Mesenchymal stem cell (in vitro differentiated cells and primary cell): ENCODE measurements at regions not wholly inside any gene's neighbourhood (a gene's known extent, or its start where the extent isn't known, plus 50 kb on each side); places are given as distances from the start of the nearest gene placed in this dataset.

ENCODE experiments used
- DNase-seq: peaks from one replicate; pipeline ENCODE4 v3.0.0-alpha.2; 2013
- H2AFZ ChIP-seq: one replicate; pipeline ENCODE4 v1.6.1; 2013; ENCODE audit warnings: low read depth, mild to moderate bottlenecking, control low read depth, inconsistent platforms, low read length, moderate library complexity
- H2AK5ac ChIP-seq: 2 replicates; pipeline ENCODE4 v1.6.1; 2013; ENCODE audit warnings: low read length, moderate library complexity, mild to moderate bottlenecking, inconsistent platforms; ENCODE audit not compliant: severe bottlenecking
- H2BK120ac ChIP-seq: one replicate; pipeline ENCODE4 v1.6.1; 2013; ENCODE audit warnings: low read depth, mild to moderate bottlenecking, inconsistent platforms, low read length, moderate library complexity
- H2BK12ac ChIP-seq, 2 experiments: one replicate each; pipeline ENCODE4 v1.6.1; 2013; ENCODE audit warnings: inconsistent platforms in 2 of 2, low read length in 2 of 2, mild to moderate bottlenecking in 2 of 2, moderate library complexity in 2 of 2, control low read depth in 1 of 2
- H2BK15ac ChIP-seq: one replicate; pipeline ENCODE4 v1.6.1; 2013; ENCODE audit warnings: mild to moderate bottlenecking, low read depth, inconsistent platforms; ENCODE audit not compliant: poor library complexity, severe bottlenecking
- H2BK5ac ChIP-seq: 2 replicates; pipeline ENCODE4 v1.6.1; 2013; ENCODE audit warnings: low read depth, mild to moderate bottlenecking, low read length, control low read depth, inconsistent platforms; ENCODE audit not compliant: poor library complexity, severe bottlenecking
- H3K14ac ChIP-seq, 2 experiments: one replicate each; pipeline ENCODE4 v1.6.1; 2013; ENCODE audit warnings: inconsistent platforms in 2 of 2, low read length in 2 of 2, control low read depth in 1 of 2, mild to moderate bottlenecking in 1 of 2, moderate library complexity in 1 of 2
- H3K18ac ChIP-seq, 2 experiments: one replicate each; pipeline ENCODE4 v1.6.1; 2013; ENCODE audit warnings: inconsistent platforms in 2 of 2, low read length in 2 of 2, control low read depth in 1 of 2, low read depth in 1 of 2, mild to moderate bottlenecking in 1 of 2
- H3K23ac ChIP-seq, 2 experiments: one replicate each; pipeline ENCODE4 v1.6.1; 2013; ENCODE audit warnings: inconsistent platforms in 2 of 2, low read length in 2 of 2, mild to moderate bottlenecking in 2 of 2, moderate library complexity in 2 of 2, control low read depth in 1 of 2
- H3K27ac ChIP-seq: 2 replicates; pipeline ENCODE4 v1.5.1; 2013; ENCODE audit warnings: mild to moderate bottlenecking, moderate library complexity, low read length, control low read depth, inconsistent platforms; ENCODE audit not compliant: poor library complexity, severe bottlenecking
- H3K27me3 ChIP-seq, 2 experiments: 2 replicates each; pipeline versions ENCODE4 v1.6.1 to v1.7.0; 2013; ENCODE audit warnings: low read length in 2 of 2, mild to moderate bottlenecking in 2 of 2, moderate library complexity in 2 of 2, control low read depth in 1 of 2, inconsistent platforms in 1 of 2; ENCODE audit not compliant: control insufficient read depth in 1 of 2, insufficient read depth in 1 of 2
- H3K36me3 ChIP-seq, 2 experiments: 2 replicates each; pipeline versions ENCODE4 v1.6.1 to v1.7.0; 2013; ENCODE audit warnings: low read length in 2 of 2, control low read depth in 1 of 2, inconsistent platforms in 1 of 2, low read depth in 1 of 2, mild to moderate bottlenecking in 1 of 2; ENCODE audit not compliant: insufficient read depth in 2 of 2, control insufficient read depth in 1 of 2
- H3K4ac ChIP-seq, 2 experiments: one replicate each; pipeline ENCODE4 v1.6.1; 2013; ENCODE audit warnings: inconsistent platforms in 2 of 2, low read length in 2 of 2, mild to moderate bottlenecking in 2 of 2, moderate library complexity in 2 of 2, control low read depth in 1 of 2, low read depth in 1 of 2
- H3K4me1 ChIP-seq: 2 replicates; pipeline ENCODE4 v1.6.1; 2013; ENCODE audit warnings: low read depth, low read length, control low read depth; ENCODE audit not compliant: control insufficient read depth, insufficient read depth
- H3K4me2 ChIP-seq: 2 replicates; pipeline ENCODE4 v1.6.1; 2013; ENCODE audit warnings: low read length, mild to moderate bottlenecking, inconsistent platforms; ENCODE audit not compliant: poor library complexity, severe bottlenecking
- H3K4me3 ChIP-seq, 2 experiments: 2 replicates each; pipeline versions ENCODE4 v1.5.1 to v1.7.0; 2013; ENCODE audit warnings: low read length in 2 of 2, mild to moderate bottlenecking in 2 of 2, control low read depth in 1 of 2, low read depth in 1 of 2; ENCODE audit not compliant: insufficient read depth in 1 of 2
- H3K79me1 ChIP-seq: replicated peaks from 2 replicates; pipeline ENCODE4 v1.6.1; 2013; ENCODE audit warnings: mild to moderate bottlenecking, control low read depth, low read length, inconsistent platforms; ENCODE audit not compliant: poor library complexity, severe bottlenecking
- H3K9ac ChIP-seq: 2 replicates; pipeline ENCODE4 v1.7.0; 2013; ENCODE audit warnings: mild to moderate bottlenecking, low read length, moderate library complexity
- H3K9me3 ChIP-seq: 2 replicates; pipeline ENCODE4 v1.7.0; 2013; ENCODE audit warnings: mild to moderate bottlenecking, low read length; ENCODE audit not compliant: control insufficient read depth
- H4K8ac ChIP-seq: one replicate; pipeline ENCODE4 v1.6.1; 2013; ENCODE audit warnings: inconsistent platforms, mild to moderate bottlenecking, low read length, moderate library complexity
- H4K91ac ChIP-seq: one replicate; pipeline ENCODE4 v1.6.1; 2013; ENCODE audit warnings: mild to moderate bottlenecking, low read length, inconsistent platforms
- WGBS: methylation state at CpG from one replicate; pipeline ENCODE4 v1.1.7; 2013; ENCODE audit warnings: mixed read lengths; 5-methylcytosine and 5-hydroxymethylcytosine counted together

DNA sequence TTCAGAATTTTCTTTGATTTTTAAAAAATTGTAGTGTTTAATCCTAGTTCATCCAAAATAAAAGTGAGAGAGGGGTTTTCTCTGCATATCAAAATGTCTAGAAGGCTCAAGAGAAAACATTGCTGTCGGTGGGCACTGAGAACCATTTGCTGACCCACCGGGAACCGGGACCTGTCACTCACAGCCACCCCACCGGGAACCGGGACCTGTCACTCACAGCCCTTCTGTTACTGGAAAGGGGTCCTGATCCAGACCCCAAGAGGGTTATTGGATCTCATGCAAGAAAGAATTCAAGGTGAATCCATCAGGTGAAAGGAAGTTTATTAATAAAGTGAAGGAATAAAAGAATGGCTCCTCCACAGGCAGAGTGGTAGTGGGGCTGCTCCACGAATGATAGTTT lies 106.0 kb upstream of the SFSWAP start:
- no peak overlapping the region for H4K8ac ChIP-seq
- H4K91ac ChIP-seq = no peak overlapping the region
- WGBS = 81% methylated on average over 6 of the region's 6 CpGs

DNA sequence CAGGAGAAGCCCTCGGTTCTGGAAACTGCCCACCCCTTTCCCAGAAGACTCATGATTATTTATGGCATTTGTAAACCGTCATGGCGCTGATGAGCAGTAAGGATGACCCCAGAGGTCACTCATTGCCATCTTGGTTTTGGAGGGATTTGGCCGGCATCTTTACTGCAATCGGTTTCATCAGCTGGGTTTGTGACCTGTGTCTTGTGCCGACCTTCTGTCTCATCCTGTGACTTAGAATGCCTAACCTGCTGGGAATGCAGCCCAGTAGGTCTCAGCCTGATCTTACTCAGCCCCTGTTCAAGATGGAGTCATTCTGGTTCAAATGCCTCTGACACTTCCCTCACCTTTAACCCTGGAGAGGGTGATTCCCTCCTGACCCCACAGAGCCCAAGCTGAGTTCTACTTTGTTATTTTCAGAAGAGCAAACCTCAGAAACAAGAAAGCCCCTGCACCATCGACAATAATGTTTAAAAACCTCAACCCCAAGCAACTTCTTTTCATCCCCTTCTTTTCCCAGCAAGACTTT lies 105.5 kb upstream of the SFSWAP start:
- Histone ChIP-seq H2BK120ac (no peak overlapping the region), H3K9me3 (no peaks in the 10 kb centered on the region), H3K4me2 (no peak overlapping the region), H3K18ac (no peak overlapping the region), H4K8ac (no peak overlapping the region), H3K36me3 (no peaks in the 10 kb centered on the region), H3K79me1 (no peaks in the 10 kb centered on the region), H2BK5ac (no peak overlapping the region), H3K27me3 (peaks cover 0 to 47% of the 10 kb centered on the region in 2 experiments), H3K14ac (no peak overlapping the region), H3K4me3 (no peak overlapping the region), H3K9ac (no peak overlapping the region), H2AFZ (no peak overlapping the region), H2BK12ac (no peak overlapping the region), H3K23ac (no peak overlapping the region), H2BK15ac (no peak overlapping the region), H3K4me1 (peaks cover 9% of the 10 kb centered on the region), H2AK5ac (no peak overlapping the region), H3K27ac (no peak overlapping the region), H3K4ac (no peak overlapping the region), H4K91ac (no peak overlapping the region)
- no peak for DNase-seq
- 50% methylated on average over 7 of the region's 7 CpGs for WGBS

More for the DNA sequence above, 106.0 kb upstream of the SFSWAP start:
- no peak overlapping the region for H2BK15ac ChIP-seq
- no peak overlapping the region for H2BK12ac ChIP-seq
- peaks cover 9% of the 10 kb centered on the region for H3K4me1 ChIP-seq
- no peaks in the 10 kb centered on the region for H3K79me1 ChIP-seq
- no peak overlapping the region for H3K4me3 ChIP-seq
- H3K9me3 ChIP-seq = no peaks in the 10 kb centered on the region
- no peak overlapping the region for H2BK5ac ChIP-seq
- no peak overlapping the region for H2BK120ac ChIP-seq
- no peak for DNase-seq
- no peak overlapping the region for H3K4me2 ChIP-seq
- H3K23ac ChIP-seq = no peak overlapping the region
- no peak overlapping the region for H3K4ac ChIP-seq
- H3K18ac ChIP-seq = no peak overlapping the region
- no peak overlapping the region for H3K9ac ChIP-seq
- no peak overlapping the region for H2AK5ac ChIP-seq
- H2AFZ ChIP-seq = no peak overlapping the region
- H3K27ac ChIP-seq = peak overlapping the region; percentile 80
- H3K14ac ChIP-seq = no peak overlapping the region
- H3K36me3 ChIP-seq = no peaks in the 10 kb centered on the region
- H3K27me3 ChIP-seq = peaks cover 0 to 42% of the 10 kb centered on the region in 2 experiments

GRCh38 chr12:131606218-131606901 lies 104.5 kb upstream of the SFSWAP start:
- H3K14ac ChIP-seq = no peak overlapping the region
- no peak overlapping the region for H2BK5ac ChIP-seq
- no peak overlapping the region for H4K91ac ChIP-seq
- H2BK15ac ChIP-seq = no peak overlapping the region
- no peak overlapping the region for H2AK5ac ChIP-seq
- H3K4me1 ChIP-seq = peaks cover 9% of the 10 kb centered on the region
- H3K27me3 ChIP-seq = peaks cover 0 to 57% of the 10 kb centered on the region in 2 experiments
- H3K4me3 ChIP-seq = no peak overlapping the region
- no peak overlapping the region for H3K27ac ChIP-seq
- WGBS = 89% methylated on average over 10 of the region's 12 CpGs
- H3K79me1 ChIP-seq = no peaks in the 10 kb centered on the region
- no peak overlapping the region for H3K4ac ChIP-seq
- H2AFZ ChIP-seq = no peak overlapping the region
- no peak overlapping the region for H2BK120ac ChIP-seq
- H3K36me3 ChIP-seq = no peaks in the 10 kb centered on the region
- H3K4me2 ChIP-seq = no peak overlapping the region
- H3K9ac ChIP-seq = no peak overlapping the region
- H4K8ac ChIP-seq = no peak overlapping the region
- no peak overlapping the region for H3K18ac ChIP-seq
- DNase-seq = no peak
- no peak overlapping the region for H2BK12ac ChIP-seq
- no peak overlapping the region for H3K23ac ChIP-seq
- no peaks in the 10 kb centered on the region for H3K9me3 ChIP-seq

GRCh38 chr12:131607658-131608447 lies 103.0 kb upstream of the SFSWAP start:
- H4K8ac ChIP-seq = no peak overlapping the region
- H2AK5ac ChIP-seq = no peak overlapping the region
- H3K18ac ChIP-seq = no peak overlapping the region
- no peak overlapping the region for H2BK5ac ChIP-seq
- H2BK12ac ChIP-seq = no peak overlapping the region
- no peak overlapping the region for H2BK120ac ChIP-seq
- WGBS = 67% methylated on average over 8 of the region's 8 CpGs
- H3K9ac ChIP-seq = no peak overlapping the region
- no peak overlapping the region for H4K91ac ChIP-seq
- H3K4ac ChIP-seq = no peak overlapping the region
- no peak overlapping the region for H2BK15ac ChIP-seq
- peaks cover 9% of the 10 kb centered on the region for H3K4me1 ChIP-seq
- H3K36me3 ChIP-seq = no peaks in the 10 kb centered on the region
- no peak overlapping the region for H3K14ac ChIP-seq
- H3K4me2 ChIP-seq = no peak overlapping the region
- no peak overlapping the region for H2AFZ ChIP-seq
- H3K9me3 ChIP-seq = no peaks in the 10 kb centered on the region
- H3K4me3 ChIP-seq = no peak overlapping the region
- no peak overlapping the region for H3K23ac ChIP-seq
- no peaks in the 10 kb centered on the region for H3K79me1 ChIP-seq
- no peak for DNase-seq
- peaks cover 0 to 64% of the 10 kb centered on the region in 2 experiments for H3K27me3 ChIP-seq
- no peak overlapping the region for H3K27ac ChIP-seq
